Neural progenitor cell (in vitro differentiated cells): ENCODE measurements at regions not wholly inside any gene's neighbourhood (a gene's known extent, or its start where the extent isn't known, plus 50 kb on each side); places are given as distances from the start of the nearest gene placed in this dataset.

Experiments
- DNase-seq: peaks from one replicate; pipeline ENCODE4 v3.0.0-alpha.2; 2016; ENCODE audit warnings: low spot score
- H2AFZ ChIP-seq: fragments of 200-600 bp; sonication (generic); replicated peaks from 2 replicates; pipeline ENCODE4 v1.6.1; 2016; ENCODE audit warnings: antibody characterized with exemption
- H3F3A ChIP-seq: fragments of 200-600 bp; sonication (generic); 2 replicates; pipeline ENCODE4 v1.6.1; 2016; ENCODE audit warnings: antibody characterized with exemption, low read depth
- H3K27ac ChIP-seq: fragments of 200-600 bp; sonication (generic); 2 replicates; pipeline ENCODE4 v1.5.1; 2016; ENCODE audit warnings: mild to moderate bottlenecking
- H3K27me3 ChIP-seq: fragments of 200-600 bp; sonication (generic); 2 replicates; pipeline ENCODE4 v1.6.1; 2016; ENCODE audit warnings: mild to moderate bottlenecking, moderate library complexity
- H3K36me3 ChIP-seq: fragments of 200-600 bp; sonication (generic); 2 replicates; pipeline ENCODE4 v1.5.1; 2016
- H3K4me1 ChIP-seq: fragments of 200-600 bp; sonication (generic); 2 replicates; pipeline ENCODE4 v1.6.1; 2016; ENCODE audit warnings: mixed run types
- H3K4me2 ChIP-seq: fragments of 200-600 bp; sonication (generic); 2 replicates; pipeline ENCODE4 v1.6.1; 2016
- H3K4me3 ChIP-seq: fragments of 200-600 bp; sonication (generic); 2 replicates; pipeline ENCODE4 v1.5.1; 2016
- H3K79me2 ChIP-seq: fragments of 200-600 bp; sonication (generic); 2 replicates; pipeline ENCODE4 v1.6.1; 2016; ENCODE audit warnings: low read depth
- H3K9ac ChIP-seq: fragments of 200-600 bp; sonication (generic); 2 replicates; pipeline ENCODE4 v1.6.1; 2016
- H3K9me3 ChIP-seq: fragments of 200-600 bp; sonication (generic); 2 replicates; pipeline ENCODE4 v1.5.1; 2016; ENCODE audit warnings: low read depth
- H4K20me1 ChIP-seq: fragments of 200-600 bp; sonication (generic); 2 replicates; pipeline ENCODE4 v1.6.1; 2016; ENCODE audit warnings: low read depth
- H3K27ac Mint-ChIP-seq: 3 replicates; pipeline ENCODE4 v1.8.0; 2021; ENCODE audit warnings: mixed read lengths
- H3K27me3 Mint-ChIP-seq: 2 replicates; pipeline ENCODE4 v1.8.0; 2022; ENCODE audit warnings: low read depth, mild to moderate bottlenecking, inconsistent platforms, moderate library complexity, mixed read lengths; ENCODE audit not compliant: insufficient read depth
- H3K36me3 Mint-ChIP-seq: 3 replicates; pipeline ENCODE4 v1.8.0; 2021; ENCODE audit warnings: mixed read lengths
- H3K4me1 Mint-ChIP-seq: 3 replicates; pipeline ENCODE4 v1.8.0; 2021; ENCODE audit warnings: mixed read lengths
- H3K4me3 Mint-ChIP-seq: 3 replicates; pipeline ENCODE4 v1.8.0; 2021; ENCODE audit warnings: mild to moderate bottlenecking, moderate library complexity, mixed read lengths
- H3K9me3 Mint-ChIP-seq: 3 replicates; pipeline ENCODE4 v1.8.0; 2020; ENCODE audit warnings: mixed read lengths
- CTCF ChIP-seq: fragments of 200-600 bp; sonication (generic); IDR thresholded peaks from 2 replicates; pipeline ENCODE4 v1.5.1; 2017; ENCODE audit warnings: antibody characterized with exemption, mild to moderate bottlenecking
- EZH2 ChIP-seq: fragments of 200-600 bp; sonication (generic); IDR thresholded peaks from 2 replicates; pipeline ENCODE4 v1.6.1; 2017; ENCODE audit warnings: antibody characterized with exemption, mild to moderate bottlenecking, moderate library complexity
- EZH2phosphoT487 ChIP-seq: fragments of 200-600 bp; sonication (generic); IDR thresholded peaks from 2 replicates; pipeline ENCODE4 v1.6.1; 2017; ENCODE audit warnings: antibody characterized with exemption

DNA sequence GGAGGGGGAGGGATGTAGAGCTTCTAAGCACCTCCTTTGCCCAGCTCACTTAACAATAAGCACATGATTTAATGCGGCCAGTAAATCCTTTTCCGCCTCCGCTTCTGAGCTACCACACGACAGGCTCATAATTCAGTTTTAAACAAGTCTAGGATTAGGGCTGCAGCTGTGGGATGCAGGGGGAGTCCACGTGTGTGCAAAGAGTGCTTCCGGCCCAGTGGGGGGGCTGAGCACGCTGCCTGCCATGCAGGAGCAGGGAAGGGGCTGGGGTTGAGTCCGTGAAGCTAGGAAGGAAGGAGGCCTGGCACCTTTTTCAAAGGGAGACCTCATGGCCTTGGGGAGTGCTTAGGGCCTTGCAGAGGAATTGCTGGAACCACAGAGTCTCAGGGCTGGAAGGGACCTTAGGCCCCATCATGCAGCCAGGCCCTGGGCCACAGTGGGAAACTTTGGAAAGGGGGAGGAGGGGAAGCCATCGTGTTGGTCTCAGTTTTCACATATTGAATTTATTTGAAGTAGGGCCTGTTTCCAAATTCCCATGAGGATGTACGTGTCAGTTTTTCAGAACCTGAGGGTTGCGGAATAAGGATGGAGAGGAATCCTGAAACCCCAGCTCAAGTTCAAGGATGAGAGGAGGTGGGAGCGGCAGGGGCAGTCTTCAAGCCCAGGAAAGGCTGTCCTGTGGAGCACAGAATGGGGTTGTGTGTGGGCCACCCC is 96.1 kb downstream of the VEGFA start:
- H3K36me3 ChIP-seq: no peaks in the 10 kb centered on the region
- H3K4me3 Mint-ChIP-seq: peak overlapping the region; percentile 2

DNA sequence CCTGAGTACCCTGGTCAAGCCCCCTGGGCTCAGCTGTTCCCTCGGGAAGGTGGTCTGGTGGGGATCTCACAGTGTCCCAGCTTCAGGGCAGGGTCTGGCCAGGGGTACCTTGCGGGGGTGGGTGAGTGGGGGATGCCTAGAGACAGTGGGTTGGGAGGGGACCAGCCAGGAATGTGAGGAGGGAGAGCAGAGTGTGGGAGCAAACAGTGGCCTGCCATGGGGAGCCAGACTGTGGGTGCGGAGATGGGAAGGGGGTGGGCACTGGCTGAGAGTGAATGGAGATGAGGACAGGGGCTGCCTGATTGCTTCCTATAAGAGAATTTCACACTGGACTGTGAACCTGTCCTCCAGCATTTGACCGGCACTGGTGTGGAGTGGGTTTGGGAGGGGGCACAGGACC is 95.1 kb downstream of the VEGFA start:
- Histone ChIP-seq H3K4me1 (peaks cover 35% of the 10 kb centered on the region), H3K27me3 (no peaks in the 10 kb centered on the region), H2AFZ (no peak overlapping the region), H3F3A (peaks cover 6% of the 10 kb centered on the region), H3K36me3 (no peaks in the 10 kb centered on the region), H4K20me1 (no peaks in the 10 kb centered on the region), H3K27ac (no peak overlapping the region), H3K4me3 (no peak overlapping the region), H3K4me2 (peak overlapping the region; percentile 13), H3K79me2 (no peaks in the 10 kb centered on the region), H3K9me3 (no peaks in the 10 kb centered on the region), H3K9ac (no peak overlapping the region)
- Mint-ChIP-seq H3K27ac (peak overlapping the region; percentile 28), H3K4me1 (peaks cover 53% of the 10 kb centered on the region), H3K27me3 (peaks cover 15% of the 10 kb centered on the region), H3K9me3 (no peaks in the 10 kb centered on the region), H3K4me3 (no peak overlapping the region), H3K36me3 (no peaks in the 10 kb centered on the region)
- no peak for DNase-seq
- no peak for TF ChIP-seq EZH2phosphoT487
- TF ChIP-seq EZH2: no peak
- no peak for TF ChIP-seq CTCF

More for the DNA sequence above, 96.1 kb downstream of the VEGFA start:
- Histone ChIP-seq H4K20me1 (no peaks in the 10 kb centered on the region), H3K9ac (no peak overlapping the region), H3K27ac (no peak overlapping the region), H3K4me3 (no peak overlapping the region), H3K79me2 (no peaks in the 10 kb centered on the region), H3K4me2 (peak overlapping the region; percentile 18), H2AFZ (no peak overlapping the region), H3K4me1 (peaks cover 31% of the 10 kb centered on the region), H3K27me3 (no peaks in the 10 kb centered on the region), H3K9me3 (no peaks in the 10 kb centered on the region), H3F3A (no peaks in the 10 kb centered on the region)
- H3K4me1 Mint-ChIP-seq: peaks cover 52% of the 10 kb centered on the region
- no peaks in the 10 kb centered on the region for H3K9me3 Mint-ChIP-seq
- H3K27ac Mint-ChIP-seq: peak overlapping the region; percentile 6
- DNase-seq: no peak
- H3K36me3 Mint-ChIP-seq: no peaks in the 10 kb centered on the region
- peaks cover 14% of the 10 kb centered on the region for H3K27me3 Mint-ChIP-seq
- TF ChIP-seq EZH2 (no peak), EZH2phosphoT487 (no peak), CTCF (no peak)

GRCh38 chr6:43862925-43863324 is 92.9 kb downstream of the VEGFA start:
- peaks cover 16% of the 10 kb centered on the region for H3K27me3 Mint-ChIP-seq
- H3K27me3 ChIP-seq: no peaks in the 10 kb centered on the region
- H3K36me3 Mint-ChIP-seq: no peaks in the 10 kb centered on the region
- H3K9ac ChIP-seq: no peak overlapping the region
- no peak overlapping the region for H3K27ac Mint-ChIP-seq
- H3K4me2 ChIP-seq: no peak overlapping the region
- H2AFZ ChIP-seq: no peak overlapping the region
- peaks cover 70% of the 10 kb centered on the region for H3K4me1 Mint-ChIP-seq
- H3K4me3 ChIP-seq: no peak overlapping the region
- H3K9me3 Mint-ChIP-seq: no peaks in the 10 kb centered on the region
- no peak for TF ChIP-seq CTCF
- no peak for TF ChIP-seq EZH2phosphoT487
- no peak for TF ChIP-seq EZH2
- no peaks in the 10 kb centered on the region for H3K36me3 ChIP-seq
- no peak overlapping the region for H3K4me3 Mint-ChIP-seq
- no peak overlapping the region for H3K27ac ChIP-seq
- peaks cover 27% of the 10 kb centered on the region for H3F3A ChIP-seq
- peaks cover 9% of the 10 kb centered on the region for H4K20me1 ChIP-seq
- H3K4me1 ChIP-seq: peaks cover 50% of the 10 kb centered on the region
- H3K9me3 ChIP-seq: no peaks in the 10 kb centered on the region
- DNase-seq: no peak
- H3K79me2 ChIP-seq: no peaks in the 10 kb centered on the region
